Heart left ventricle (tissue), 13 donors: ENCODE measurements at regions not wholly inside any gene's neighbourhood (a gene's known extent, or its start where the extent isn't known, plus 50 kb on each side); places are given as distances from the start of the nearest gene placed in this dataset.

Experiments used
- CTCF ChIP-seq, 12 donors: fragments of 200-600 bp; sonication (generic) in 4 of 12; IDR thresholded peaks; one replicate each; pipeline versions ENCODE4 v1.5.0 to v1.8.0; 2018 to 2022; ENCODE audit warnings: antibody characterized with exemption in 12 of 12, mild to moderate bottlenecking in 5 of 12
- POLR2A ChIP-seq, 2 donors: fragments of 450-650 bp; IDR thresholded peaks; one replicate each; pipeline ENCODE4 v1.6.1; 2017; ENCODE audit warnings: antibody characterized with exemption in 2 of 2, mild to moderate bottlenecking in 2 of 2, moderate library complexity in 2 of 2
- donor health status: ischemic (EF 13 %, LVEDD 7.1; RV severe dilation, severe dysfunction).
- donor health status: DM: no; HTN: yes; CAD: no.
- donor health status: DM: no; HTN: no; CAD: no.
- donor health status: ischemic (EF 25% LVEDD 6.9; RV normal size, moderate dysfunction).
- donor health status: ischemic (EF 25% LVEDD 5.7; RV mildly dilated, moderate dysfunction).
- donor health status: ischemic (EF 35%, LVEDD 5.7; RV mildly dilated, moderate dysfunction).
- donor health status: nonischemic (EF 11% LVEDD 7.7; RV severe dilation, severe dysfunction).
- donor health status: DM: yes; HTN: yes; CAD: no.
- donor health status: PGD.
- donor health status: ischemic (EF 29% LVEDD 5.4; RV normal size, mild dysfunction).
- donor health status: nonischemic (EF 23%, LVEDD 6.1; RV moderate dilation, normal function).

DNA sequence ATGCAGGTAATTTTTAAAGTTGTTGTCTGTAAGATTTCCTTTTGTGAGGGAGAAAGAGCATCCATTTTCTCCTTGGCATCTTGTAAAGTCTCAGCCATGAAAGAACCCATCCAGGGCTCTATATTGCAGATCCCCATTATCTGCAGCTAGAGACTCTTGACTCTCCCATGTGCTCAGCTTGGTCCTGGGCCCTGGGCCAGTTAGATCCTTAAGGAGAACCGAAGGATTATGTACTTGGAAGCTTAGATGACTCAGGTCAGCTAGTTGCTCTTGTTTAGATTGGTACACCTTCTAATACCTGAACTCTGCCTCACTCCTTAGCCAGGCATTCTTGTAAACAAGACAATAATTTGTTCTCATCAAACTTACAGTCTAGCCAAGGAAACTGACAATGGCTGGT, 1617.6 kb downstream of the KHDRBS2 start:
- TF ChIP-seq CTCF (IDR thresholded peaks at IDR 0.05) (no peak), POLR2A (IDR thresholded peaks at IDR 0.05) (no peak)
